Activated T-cell treated with anti-CD3 and anti-CD28 coated beads, Interleukin-2, amount 50 U/mL, for 72 hours (primary cell): ENCODE measurements at regions not wholly inside any gene's neighbourhood (a gene's known extent, or its start where the extent isn't known, plus 50 kb on each side); places are given as distances from the start of the nearest gene placed in this dataset.
A peak's percentile ranks its signal among the peaks of the same experiment; 100 is the strongest.

Source experiments
- ATAC-seq, 2 donors: fragments of 150-1000 bp; cut with Tn5 transposase; replicated peaks in 1 of 2; 2 replicates each; pipeline ENCODE4 v1.10.0; 2021; ENCODE audit warnings: moderate library complexity in 2 of 2, mild to moderate bottlenecking in 1 of 2
- DNase-seq, 2 donors: peaks; one replicate each; pipeline ENCODE4 v3.0.0; 2021 to 2022; ENCODE audit warnings: mixed read lengths in 1 of 2
- H3K27ac Mint-ChIP-seq: one replicate; pipeline ENCODE4 v1.8.0; 2022; ENCODE audit warnings: mild to moderate bottlenecking, moderate library complexity, mixed read lengths
- H3K27me3 Mint-ChIP-seq: one replicate; pipeline ENCODE4 v1.8.0; 2022; ENCODE audit warnings: low read depth, mixed read lengths
- H3K36me3 Mint-ChIP-seq, 2 donors: one replicate each; pipeline ENCODE4 v1.8.0; 2022; ENCODE audit warnings: mixed read lengths in 2 of 2, mild to moderate bottlenecking in 1 of 2; ENCODE audit not compliant: insufficient read depth in 2 of 2
- H3K4me1 Mint-ChIP-seq: one replicate; pipeline ENCODE4 v1.8.0; 2022; ENCODE audit warnings: low read depth, mixed read lengths
- H3K4me3 Mint-ChIP-seq, 2 donors: one replicate each; pipeline ENCODE4 v1.8.0; 2022; ENCODE audit warnings: mild to moderate bottlenecking in 2 of 2, mixed read lengths in 2 of 2, moderate library complexity in 2 of 2
- H3K9me3 Mint-ChIP-seq, 2 donors: one replicate each; pipeline ENCODE4 v1.8.0; 2022; ENCODE audit warnings: mixed read lengths in 2 of 2

DNA sequence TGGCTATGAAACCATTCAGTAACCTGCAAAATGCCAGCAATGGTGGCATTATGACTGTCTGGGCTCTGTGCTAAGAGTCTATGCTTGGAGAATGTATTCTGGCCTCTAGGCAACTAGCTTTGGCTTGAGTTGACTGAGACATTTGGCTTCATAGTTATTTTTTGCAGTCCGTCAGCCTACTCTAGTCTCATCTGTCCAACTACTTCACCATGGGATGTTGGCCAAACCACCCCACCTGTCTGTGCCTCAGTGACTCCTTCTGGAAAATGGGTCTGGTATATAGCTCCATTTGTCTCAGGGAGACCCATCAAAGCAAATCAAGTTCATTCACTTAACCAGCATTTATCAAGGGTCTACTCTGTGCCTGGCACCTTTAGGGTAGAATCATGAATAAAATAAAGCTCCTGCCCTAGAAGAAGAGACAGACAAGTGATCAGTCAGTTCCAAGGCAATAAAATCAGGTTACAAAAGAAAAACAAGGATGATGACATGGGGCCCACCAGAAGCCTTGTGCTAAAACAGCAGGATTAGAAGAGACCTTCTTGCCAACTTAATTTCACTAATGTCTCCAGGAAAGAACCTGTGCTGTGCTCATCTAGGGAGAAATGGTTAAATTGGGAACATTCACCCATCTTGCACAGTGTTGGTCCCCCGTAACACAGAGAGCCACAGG lies 102.4 kb upstream of the ARMC2 start:
- Mint-ChIP-seq H3K4me3 (no peak overlapping the region), H3K27me3 (peaks cover 33% of the 10 kb centered on the region), H3K9me3 (no peaks in the 10 kb centered on the region), H3K27ac (no peak overlapping the region), H3K36me3 (no peaks in the 10 kb centered on the region), H3K4me1 (peaks cover 11% of the 10 kb centered on the region)
- ATAC-seq (no peak), DNase-seq (no peak)

DNA sequence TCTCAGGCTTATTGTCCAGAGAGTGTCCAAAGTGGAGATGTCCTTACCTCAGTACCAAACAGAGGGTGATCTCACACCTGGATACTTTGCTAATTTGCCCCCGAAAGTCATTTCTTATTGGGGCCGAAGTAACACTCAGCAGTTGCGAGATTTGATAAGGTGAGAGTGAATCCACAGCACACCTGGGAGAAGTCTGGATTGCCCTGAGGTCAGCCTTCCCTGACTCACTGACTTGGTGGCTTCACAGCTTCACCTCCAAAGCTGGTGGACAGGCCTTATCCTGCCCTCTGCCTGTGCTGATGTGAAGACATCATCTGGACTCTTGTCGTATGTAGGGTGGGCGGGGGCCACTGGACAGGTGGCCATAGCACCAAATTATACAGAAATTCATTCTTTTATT lies 101.9 kb upstream of the ARMC2 start:
- H3K36me3 Mint-ChIP-seq = no peaks in the 10 kb centered on the region
- no peaks in the 10 kb centered on the region for H3K9me3 Mint-ChIP-seq
- H3K27ac Mint-ChIP-seq = no peak overlapping the region
- ATAC-seq (no peak), DNase-seq (no peak)
- peaks cover 29% of the 10 kb centered on the region for H3K27me3 Mint-ChIP-seq
- peaks cover 11% of the 10 kb centered on the region for H3K4me1 Mint-ChIP-seq
- H3K4me3 Mint-ChIP-seq = no peak overlapping the region

DNA sequence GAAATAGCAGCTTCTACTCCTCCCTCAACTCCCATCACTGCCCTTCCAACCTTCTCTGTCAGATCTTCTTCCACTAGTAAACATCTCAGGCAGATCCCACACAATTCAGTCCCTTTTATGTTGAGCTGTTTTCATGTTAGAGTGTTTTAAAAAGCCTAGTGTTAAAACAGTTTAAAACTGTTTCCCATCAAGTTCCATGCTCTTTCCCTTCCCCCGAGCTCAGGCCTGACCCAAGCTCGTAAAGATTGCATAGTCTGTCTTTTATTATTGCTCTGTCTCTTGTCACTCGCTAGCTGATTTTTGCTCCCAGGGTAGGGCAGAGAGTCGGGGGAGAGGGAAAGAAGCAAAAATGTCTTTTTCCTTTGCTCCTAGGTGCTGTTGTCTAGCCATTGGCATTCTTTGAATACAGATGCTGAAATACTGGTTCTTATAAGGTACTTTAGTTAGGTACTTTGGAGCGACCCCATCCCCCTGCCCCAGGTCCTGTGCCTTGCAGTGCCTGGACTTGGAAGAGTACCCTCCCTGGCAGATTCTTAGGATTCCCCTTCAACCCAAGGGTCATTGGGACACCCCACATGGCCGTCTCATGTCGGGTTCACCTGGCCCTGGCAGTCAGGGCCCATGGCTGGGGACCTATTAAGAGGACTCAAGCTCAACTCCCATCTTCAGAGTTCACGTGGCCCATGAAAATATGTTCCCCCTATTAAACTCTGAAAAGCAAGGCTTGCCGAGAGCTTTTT lies 101.2 kb upstream of the ARMC2 start:
- Mint-ChIP-seq H3K36me3 (no peaks in the 10 kb centered on the region), H3K27me3 (peaks cover 24% of the 10 kb centered on the region), H3K4me3 (no peak overlapping the region), H3K27ac (no peak overlapping the region), H3K9me3 (no peaks in the 10 kb centered on the region), H3K4me1 (peaks cover 11% of the 10 kb centered on the region)
- ATAC-seq (no peak), DNase-seq (no peak)

DNA sequence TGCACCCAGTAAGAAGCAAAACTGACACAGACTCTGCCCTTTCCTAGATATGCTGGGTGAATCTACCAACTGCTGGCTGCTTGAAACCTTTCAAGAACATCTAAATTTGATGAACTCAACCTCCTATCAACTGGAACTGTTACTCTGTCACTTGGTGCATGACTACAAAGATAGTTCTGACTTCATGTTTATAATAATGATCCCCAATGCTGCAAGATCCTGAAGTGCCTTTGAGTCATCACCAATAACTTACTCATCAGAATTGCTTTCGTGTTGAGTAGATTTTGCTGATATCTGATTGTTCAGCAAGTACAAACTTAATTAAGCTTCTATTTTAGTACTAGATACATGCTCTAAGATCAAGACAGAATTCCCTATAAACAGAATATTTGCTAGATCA lies 100.2 kb upstream of the ARMC2 start:
- no peaks in the 10 kb centered on the region for H3K36me3 Mint-ChIP-seq
- no peaks in the 10 kb centered on the region for H3K9me3 Mint-ChIP-seq
- H3K4me3 Mint-ChIP-seq = no peak overlapping the region
- H3K4me1 Mint-ChIP-seq = peaks cover 11% of the 10 kb centered on the region
- DNase-seq = no peak
- ATAC-seq = peak; percentile 73 to 78
- H3K27ac Mint-ChIP-seq = no peak overlapping the region
- peaks cover 18% of the 10 kb centered on the region for H3K27me3 Mint-ChIP-seq

DNA sequence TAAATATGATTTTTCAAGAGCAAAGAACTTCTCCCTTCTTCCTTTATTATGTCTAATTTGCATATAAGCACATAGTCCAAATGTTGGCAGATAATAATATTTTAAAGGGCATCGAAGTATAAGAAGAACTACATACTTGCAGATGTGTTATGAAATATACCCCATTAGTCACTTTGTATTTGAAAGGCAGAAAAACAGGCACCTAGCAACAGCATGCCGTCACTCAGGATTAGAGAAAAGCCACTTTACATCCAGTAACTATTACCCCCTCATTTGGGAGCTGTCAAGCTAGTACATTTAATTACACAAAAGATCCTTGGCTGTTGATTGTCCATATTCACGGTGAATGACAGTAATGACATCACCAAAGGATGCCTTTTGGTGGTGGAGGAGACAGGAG lies 99.3 kb upstream of the ARMC2 start:
- DNase-seq = no peak
- Mint-ChIP-seq H3K4me1 (peaks cover 11% of the 10 kb centered on the region), H3K9me3 (no peaks in the 10 kb centered on the region), H3K27me3 (peaks cover 10% of the 10 kb centered on the region), H3K4me3 (no peak overlapping the region), H3K36me3 (no peaks in the 10 kb centered on the region), H3K27ac (no peak overlapping the region)
- ATAC-seq = no peak

DNA sequence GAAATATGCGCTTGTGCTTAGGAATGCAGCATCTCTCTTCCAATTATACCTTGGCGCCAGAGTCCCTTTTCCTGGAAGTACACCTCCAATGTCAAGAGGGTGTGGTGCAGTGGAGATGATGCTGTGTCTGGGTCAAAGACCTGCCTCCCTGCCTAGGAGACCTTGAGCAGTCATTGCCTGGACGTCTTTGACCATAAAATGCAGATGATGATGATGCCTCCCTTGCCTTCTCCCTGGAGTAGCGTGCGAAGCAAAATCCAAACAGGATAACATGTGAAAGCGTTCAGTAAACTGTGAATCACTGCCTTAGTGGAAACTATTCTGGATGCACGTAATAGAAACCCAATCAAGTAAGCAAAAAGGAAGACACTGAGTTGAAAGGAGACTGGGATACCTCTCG lies 97.4 kb upstream of the ARMC2 start:
- peaks cover 11% of the 10 kb centered on the region for H3K4me1 Mint-ChIP-seq
- no peak for ATAC-seq
- H3K27ac Mint-ChIP-seq = no peak overlapping the region
- H3K9me3 Mint-ChIP-seq = no peaks in the 10 kb centered on the region
- no peaks in the 10 kb centered on the region for H3K36me3 Mint-ChIP-seq
- DNase-seq = no peak
- peaks cover 7% of the 10 kb centered on the region for H3K27me3 Mint-ChIP-seq
- no peak overlapping the region for H3K4me3 Mint-ChIP-seq

DNA sequence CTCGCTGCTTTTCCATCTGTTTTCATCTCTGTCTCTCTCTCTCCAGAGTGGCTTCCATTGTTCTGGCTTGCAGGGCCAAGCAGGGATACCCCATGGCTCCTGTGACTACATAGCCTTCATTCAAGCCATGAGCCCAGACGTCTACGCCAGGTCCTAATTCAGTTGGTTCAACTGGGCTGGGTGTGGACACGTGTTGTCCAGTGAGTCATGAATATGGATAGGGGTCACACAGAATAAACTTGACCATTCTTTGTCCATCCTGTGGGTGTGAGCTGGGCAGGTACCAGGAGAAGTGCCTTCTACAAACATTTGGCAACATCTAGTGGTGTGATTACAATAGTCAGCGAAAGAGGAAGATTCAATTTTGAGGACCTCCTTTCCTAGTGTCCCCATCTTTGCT lies 96.9 kb upstream of the ARMC2 start:
- Mint-ChIP-seq H3K4me1 (peaks cover 11% of the 10 kb centered on the region), H3K27me3 (peaks cover 7% of the 10 kb centered on the region), H3K36me3 (no peaks in the 10 kb centered on the region), H3K4me3 (no peak overlapping the region), H3K27ac (no peak overlapping the region), H3K9me3 (no peaks in the 10 kb centered on the region)
- ATAC-seq (no peak), DNase-seq (no peak)

DNA sequence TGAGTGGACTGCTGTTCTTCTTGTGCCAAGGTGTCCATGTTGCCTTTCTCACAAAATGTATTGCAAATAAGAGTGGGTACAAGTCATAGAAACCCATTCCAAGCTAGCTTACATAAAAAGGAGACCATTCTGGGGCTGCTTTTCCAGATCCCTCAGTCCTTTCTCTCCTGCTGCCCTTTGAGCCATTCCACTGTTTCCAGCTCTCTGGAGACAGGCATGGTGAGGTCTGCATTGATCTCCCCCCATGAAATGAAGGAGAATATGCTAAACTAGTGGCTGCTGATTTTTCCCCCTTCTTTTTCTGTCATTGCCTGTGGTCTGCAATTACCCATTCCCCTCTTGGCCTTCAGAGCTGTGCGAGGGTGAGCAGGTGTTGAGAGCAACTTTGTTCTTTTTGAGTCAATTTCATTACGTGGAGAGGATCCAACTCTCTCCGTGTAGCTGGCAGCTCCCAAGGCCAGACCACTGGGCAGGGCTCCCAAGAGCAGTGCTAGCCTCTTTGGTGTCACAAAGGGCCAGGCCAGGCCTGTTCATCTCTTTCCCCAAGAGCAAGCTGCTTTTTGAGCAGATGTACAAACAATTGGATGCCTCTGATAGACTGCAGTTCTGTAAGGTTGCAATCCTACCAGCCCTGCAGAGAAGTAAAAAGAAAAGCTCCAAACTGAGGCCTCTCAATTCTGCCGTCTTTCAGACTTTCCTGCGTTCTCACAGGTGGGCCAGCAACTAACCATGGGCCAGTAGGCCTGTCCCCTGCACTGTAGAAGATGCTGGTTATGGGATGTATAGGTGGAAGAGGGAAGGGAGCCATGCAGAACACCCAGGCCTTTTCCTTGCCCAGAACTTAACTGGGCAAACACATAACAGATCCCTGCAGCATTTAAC lies 96.1 kb upstream of the ARMC2 start:
- no peak for DNase-seq
- no peak overlapping the region for H3K4me3 Mint-ChIP-seq
- peaks cover 11% of the 10 kb centered on the region for H3K4me1 Mint-ChIP-seq
- no peaks in the 10 kb centered on the region for H3K36me3 Mint-ChIP-seq
- H3K27ac Mint-ChIP-seq = no peak overlapping the region
- no peaks in the 10 kb centered on the region for H3K9me3 Mint-ChIP-seq
- H3K27me3 Mint-ChIP-seq = peaks cover 7% of the 10 kb centered on the region
- ATAC-seq = no peak

DNA sequence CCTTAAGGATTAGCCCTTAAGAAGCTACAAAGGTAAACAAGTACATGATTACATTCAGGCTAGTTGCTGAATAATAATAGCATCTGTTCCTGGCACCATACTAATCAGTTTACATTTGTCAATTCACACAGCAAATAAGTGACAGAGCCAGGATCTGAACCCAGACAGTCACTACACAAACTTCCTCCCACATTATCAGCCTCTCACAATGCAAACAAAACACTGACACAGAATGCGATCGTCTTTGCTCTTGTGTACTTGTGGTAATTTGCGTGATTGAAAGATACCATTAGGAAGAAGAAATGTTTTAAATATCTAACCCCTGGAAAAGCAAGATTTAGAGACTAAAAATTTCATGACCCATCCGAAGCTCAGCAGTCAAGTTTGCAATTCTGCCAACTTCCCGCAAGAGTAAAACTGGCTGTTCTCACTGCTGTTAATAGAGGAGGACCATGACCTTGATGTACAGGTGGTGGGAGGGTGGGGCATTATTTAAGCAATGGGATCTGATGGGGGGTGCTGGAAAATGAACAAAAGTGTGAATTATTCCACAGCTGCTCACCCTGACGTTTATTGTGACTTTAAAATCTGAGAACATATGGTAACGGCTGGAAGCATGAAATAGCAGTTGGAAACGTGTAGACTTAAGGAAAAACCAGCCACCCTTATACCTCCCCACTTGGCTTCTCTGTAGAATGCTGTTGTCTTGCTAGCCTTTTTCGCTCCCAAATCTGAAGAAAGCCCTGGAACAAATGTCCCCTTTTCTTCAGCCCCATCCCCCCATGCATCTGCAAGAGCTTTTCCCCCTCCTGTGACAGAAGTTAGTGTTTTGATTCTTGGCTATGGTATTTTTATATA lies 95.3 kb upstream of the ARMC2 start:
- Mint-ChIP-seq H3K36me3 (no peaks in the 10 kb centered on the region), H3K4me3 (no peak overlapping the region), H3K9me3 (no peaks in the 10 kb centered on the region), H3K27ac (no peak overlapping the region), H3K4me1 (peaks cover 6% of the 10 kb centered on the region), H3K27me3 (peaks cover 7% of the 10 kb centered on the region)
- DNase-seq (no peak), ATAC-seq (no peak)

DNA sequence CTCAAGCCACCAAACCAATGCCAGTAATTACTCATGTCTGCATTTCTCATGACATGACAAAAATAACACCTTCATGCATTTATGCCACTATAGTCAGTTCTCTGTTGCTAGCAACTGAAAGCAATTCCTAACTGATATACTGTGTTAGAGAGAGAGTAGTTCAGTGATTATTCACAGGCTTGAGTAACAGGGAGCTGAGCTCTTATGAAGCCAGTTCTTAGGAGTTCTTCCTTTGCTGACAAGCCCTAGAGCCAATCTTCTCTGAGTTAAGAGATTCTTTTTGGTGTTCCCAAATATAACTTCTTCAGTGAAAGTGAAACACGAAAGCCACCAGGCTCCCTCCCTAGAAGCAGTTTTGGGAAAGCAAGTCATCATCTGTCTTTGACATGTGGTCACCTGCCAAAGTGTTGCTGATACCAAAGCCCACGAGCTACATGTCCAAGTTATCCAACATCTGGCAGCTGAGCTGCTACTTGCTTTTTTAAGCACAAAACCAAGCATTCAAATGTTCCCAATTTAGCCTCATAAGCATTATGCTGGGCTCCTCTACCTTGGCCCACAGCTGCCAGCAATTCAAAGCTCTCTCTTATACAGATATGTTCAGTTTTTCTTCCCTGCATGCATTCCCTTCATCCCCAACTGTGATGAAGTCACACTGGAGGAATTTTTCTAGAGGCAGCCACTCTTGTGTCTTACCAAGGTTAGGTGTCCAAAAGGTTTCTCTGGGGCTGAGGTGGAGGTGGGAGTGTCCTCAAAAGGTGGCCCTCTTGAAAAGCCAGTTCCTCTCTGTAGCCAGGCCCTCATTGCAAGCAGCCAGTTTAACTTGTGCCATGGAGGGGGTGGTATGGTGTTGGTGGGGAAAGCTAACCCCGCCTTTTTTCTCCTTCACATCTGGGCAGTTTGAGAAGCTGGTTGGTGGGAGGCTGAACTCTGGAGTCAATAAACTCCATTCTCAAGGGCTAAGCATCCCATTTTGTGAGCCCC lies 92.7 kb upstream of the ARMC2 start:
- Mint-ChIP-seq H3K4me1 (no peaks in the 10 kb centered on the region), H3K9me3 (no peaks in the 10 kb centered on the region), H3K27ac (no peak overlapping the region), H3K36me3 (no peaks in the 10 kb centered on the region), H3K27me3 (peaks cover 7% of the 10 kb centered on the region), H3K4me3 (no peak overlapping the region)
- ATAC-seq (no peak), DNase-seq (no peak)

DNA sequence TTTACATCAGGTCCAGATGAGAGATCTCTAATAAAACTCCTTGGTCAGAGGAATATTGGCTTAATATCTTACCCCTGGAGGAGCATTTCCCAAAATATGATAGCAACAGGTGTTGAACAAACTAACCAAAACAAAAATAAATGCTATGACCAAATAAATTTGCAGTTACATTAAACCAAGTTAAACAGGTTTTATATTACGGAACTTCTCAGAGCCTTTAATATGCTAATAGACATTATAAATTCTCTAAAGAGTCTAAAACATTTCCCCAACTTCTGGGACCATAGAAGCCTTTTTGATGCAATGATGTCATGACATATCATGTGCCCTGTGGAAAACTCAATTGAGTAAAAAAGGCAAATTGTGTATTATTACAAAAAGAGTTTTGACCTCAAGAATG lies 90.9 kb upstream of the ARMC2 start:
- no peak overlapping the region for H3K4me3 Mint-ChIP-seq
- no peak overlapping the region for H3K27ac Mint-ChIP-seq
- H3K27me3 Mint-ChIP-seq = peaks cover 11% of the 10 kb centered on the region
- H3K4me1 Mint-ChIP-seq = no peaks in the 10 kb centered on the region
- no peaks in the 10 kb centered on the region for H3K9me3 Mint-ChIP-seq
- no peaks in the 10 kb centered on the region for H3K36me3 Mint-ChIP-seq
- DNase-seq = no peak
- ATAC-seq = no peak

DNA sequence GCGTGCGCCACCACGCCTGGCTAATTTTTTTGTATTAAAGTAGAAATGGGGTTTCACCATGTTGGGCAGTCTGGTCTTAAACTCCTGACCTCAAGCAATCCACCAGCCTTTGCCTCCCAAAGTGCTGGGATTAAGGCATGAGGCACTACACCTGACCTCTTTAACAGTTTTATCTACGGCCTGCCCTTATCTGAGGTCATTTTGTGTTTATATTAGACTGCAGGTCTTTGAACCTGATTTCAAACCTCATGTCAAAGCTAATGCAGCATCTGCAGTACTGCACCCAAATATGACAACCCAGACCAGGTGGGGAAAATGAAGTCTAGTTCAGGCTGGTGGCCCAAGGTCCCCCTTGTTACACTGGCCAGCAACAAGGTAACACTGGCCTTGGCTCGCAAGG lies 89.3 kb upstream of the ARMC2 start:
- H3K9me3 Mint-ChIP-seq = no peaks in the 10 kb centered on the region
- DNase-seq (no peak), ATAC-seq (no peak)
- no peak overlapping the region for H3K27ac Mint-ChIP-seq
- peaks cover 19% of the 10 kb centered on the region for H3K27me3 Mint-ChIP-seq
- H3K4me1 Mint-ChIP-seq = no peaks in the 10 kb centered on the region
- no peaks in the 10 kb centered on the region for H3K36me3 Mint-ChIP-seq
- no peak overlapping the region for H3K4me3 Mint-ChIP-seq
